Adrenal gland (tissue), 9 donors: ENCODE measurements at regions not wholly inside any gene's neighbourhood (a gene's known extent, or its start where the extent isn't known, plus 50 kb on each side); places are given as distances from the start of the nearest gene placed in this dataset.

Experiments used
- DNase-seq, 7 donors: peaks; one replicate each; pipeline ENCODE4 v3.0.0-alpha.2; 2019 to 2020
- H3K27ac ChIP-seq, 5 donors: fragments of 200-600 bp; sonication (generic) in 4 of 5; 1 replicate in 3 of 5; 2 replicates in 2 of 5; pipeline versions ENCODE4 v1.5.1 to v1.8.0; 2016 to 2020; ENCODE audit warnings: mild to moderate bottlenecking in 1 of 5
- H3K27me3 ChIP-seq: fragments of 200-600 bp; 2 replicates; pipeline ENCODE4 v1.8.0; 2021
- H3K36me3 ChIP-seq, 2 donors: fragments of 200-600 bp; replicated peaks in 1 of 2; 1 replicate in 1 of 2; 2 replicates in 1 of 2; pipeline versions ENCODE4 v1.5.1 to v1.8.0; 2018 to 2022
- H3K4me1 ChIP-seq, 2 donors: fragments of 200-600 bp; replicated peaks in 1 of 2; 1 replicate in 1 of 2; 2 replicates in 1 of 2; pipeline versions ENCODE4 v1.5.1 to v1.8.0; 2018 to 2021
- H3K4me3 ChIP-seq, 4 donors: fragments of 200-600 bp; sonication (generic) in 3 of 4; one replicate each; pipeline ENCODE4 v1.5.1; 2016 to 2018
- H3K9me3 ChIP-seq, 3 donors: fragments of 200-600 bp; sonication (generic) in 1 of 3; replicated peaks in 1 of 3; 1 replicate in 2 of 3; 2 replicates in 1 of 3; pipeline versions ENCODE4 v1.5.1 to v1.8.0; 2016 to 2021
- CTCF ChIP-seq, 6 experiments: fragments of 450-650 bp in 4 of 6; fragments of 200-600 bp in 2 of 6; sonication (generic) in 1 of 6; IDR thresholded peaks; 1 replicate in 5 of 6; 2 replicates in 1 of 6; pipeline versions ENCODE4 v1.5.1 to v1.8.0; 2016 to 2021; ENCODE audit warnings: antibody characterized with exemption in 6 of 6, mild to moderate bottlenecking in 2 of 6, moderate library complexity in 1 of 6
- POLR2A ChIP-seq, 2 donors: fragments of 450-650 bp; IDR thresholded peaks; one replicate each; pipeline ENCODE4 v1.6.1; 2017; ENCODE audit warnings: antibody characterized with exemption in 2 of 2, mild to moderate bottlenecking in 2 of 2, moderate library complexity in 1 of 2
- WGBS, 4 donors: extraction: QIAGEN DNeasy Blood & Tissue Kit in 2 of 4; methylation state at CpG; one replicate each; pipeline versions ENCODE4 v1.1.5 to v1.1.7; 2013 to 2017; 5-methylcytosine and 5-hydroxymethylcytosine counted together
- intact Hi-C, 2 donors: fragments of 100-400 bp; cut with DNase I; formaldehyde crosslinking; loops; one replicate each; pipeline versions ENCODE4 v1.14.1 to v1.15.0; 2022 to 2023
- donor health status: healthy with polysubstance abuse.
- donor health status: Bipolar disorder and iron deficiency.
- donor health status: DM: yes; HTN: yes; CAD: no.
- donor health status: DM: no; HTN: no; CAD: no.
- donor health status: DM: no; HTN: no; CAD: no.

GRCh38 chr2:136637402-136637801 is 127.9 kb upstream of the THSD7B start:
- no peaks in the 10 kb centered on the region for H3K4me1 ChIP-seq
- TF ChIP-seq CTCF (IDR thresholded peaks at IDR 0.05) (no peak), POLR2A (IDR thresholded peaks at IDR 0.05) (no peak)
- WGBS, 4 donors = 32 to 37% (median 36%) methylated on average over 2 of the region's 2 CpGs
- H3K4me3 ChIP-seq = no peak overlapping the region
- no peaks in the 10 kb centered on the region for H3K36me3 ChIP-seq
- H3K27me3 ChIP-seq = no peaks in the 10 kb centered on the region
- no peak for DNase-seq
- intact Hi-C loops = no loop called here
- no peak overlapping the region for H3K27ac ChIP-seq
- no peaks in the 10 kb centered on the region for H3K9me3 ChIP-seq

GRCh38 chr2:136628490-136628889 is 136.9 kb upstream of the THSD7B start:
- H3K4me3 ChIP-seq = no peak overlapping the region

GRCh38 chr2:136613096-136613495 is 152.2 kb upstream of the THSD7B start:
- DNase-seq = no peak
- Histone ChIP-seq H3K9me3 (no peaks in the 10 kb centered on the region), H3K36me3 (no peaks in the 10 kb centered on the region), H3K4me1 (no peaks in the 10 kb centered on the region), H3K4me3 (no peak overlapping the region), H3K27ac (no peak overlapping the region), H3K27me3 (no peaks in the 10 kb centered on the region)
- intact Hi-C loops = no loop called here
- WGBS, 4 donors = 71 to 75% (median 74%) methylated on average over 4 of the region's 4 CpGs
- TF ChIP-seq POLR2A (IDR thresholded peaks at IDR 0.05) = no peak
- no peak for TF ChIP-seq CTCF (IDR thresholded peaks at IDR 0.05)

More at GRCh38 chr2:136628490-136628889, 136.9 kb upstream of the THSD7B start:
- no peaks in the 10 kb centered on the region for H3K27me3 ChIP-seq
- TF ChIP-seq POLR2A (IDR thresholded peaks at IDR 0.05) = no peak
- TF ChIP-seq CTCF (IDR thresholded peaks at IDR 0.05) = no peak
- DNase-seq = no peak
- H3K9me3 ChIP-seq = no peaks in the 10 kb centered on the region
- intact Hi-C loops = no loop called here
- no peak overlapping the region for H3K27ac ChIP-seq
- H3K36me3 ChIP-seq = no peaks in the 10 kb centered on the region
- 69 to 75% (median 71%) methylated on average over 4 of the region's 4 CpGs for WGBS, 4 donors
- H3K4me1 ChIP-seq = no peaks in the 10 kb centered on the region

GRCh38 chr2:136612079-136612478 is 153.3 kb upstream of the THSD7B start:
- DNase-seq = no peak
- H3K27ac ChIP-seq = no peak overlapping the region

More at GRCh38 chr2:136612079-136612478, 153.3 kb upstream of the THSD7B start:
- H3K36me3 ChIP-seq = no peaks in the 10 kb centered on the region
- no peak for TF ChIP-seq CTCF (IDR thresholded peaks at IDR 0.05)
- no peak for TF ChIP-seq POLR2A (IDR thresholded peaks at IDR 0.05)
- H3K4me3 ChIP-seq = no peak overlapping the region
- 77 to 91% (median 89%) methylated on average over 3 of the region's 3 CpGs for WGBS, 4 donors
- H3K27me3 ChIP-seq = no peaks in the 10 kb centered on the region
- no peaks in the 10 kb centered on the region for H3K9me3 ChIP-seq
- no peaks in the 10 kb centered on the region for H3K4me1 ChIP-seq
- intact Hi-C loops = no loop called here
